Erythroblast (primary cell): ENCODE measurements at regions not wholly inside any gene's neighbourhood (a gene's known extent, or its start where the extent isn't known, plus 50 kb on each side); places are given as distances from the start of the nearest gene placed in this dataset.

Experiments
- GATA1 ChIP-seq: IDR thresholded peaks from 2 replicates; pipeline ENCODE4 v1.6.1; 2011; ENCODE audit warnings: low read depth, mild to moderate bottlenecking, control low read depth, low read length, moderate library complexity
- POLR2A ChIP-seq: IDR thresholded peaks from 2 replicates; pipeline ENCODE4 v1.6.1; 2011; ENCODE audit warnings: mild to moderate bottlenecking, low read length

DNA sequence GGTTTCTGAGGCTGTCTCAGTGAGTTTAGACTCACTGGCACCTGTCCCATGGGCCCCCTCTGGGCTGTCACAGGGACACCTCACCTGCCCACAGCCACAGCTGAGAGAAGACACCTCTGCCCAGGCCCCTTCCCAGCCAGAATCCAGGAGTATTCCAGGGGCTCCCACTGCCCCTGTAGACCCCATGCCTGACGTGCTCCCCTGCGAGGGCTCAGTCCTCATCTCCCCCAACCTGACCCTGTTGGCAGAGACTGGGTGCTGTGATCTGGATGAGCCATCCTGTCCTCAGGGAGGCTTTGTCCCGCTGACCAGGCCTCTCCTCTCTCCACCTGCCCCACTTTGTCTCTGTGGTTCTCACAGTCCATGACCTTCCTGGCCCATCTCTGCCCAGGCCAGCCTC, 89.4 kb downstream of the DHRS2 start:
- TF ChIP-seq POLR2A (no peak), GATA1 (no peak)
